ENCODE measurements at regions not wholly inside any gene's neighbourhood (a gene's known extent, or its start where the extent isn't known, plus 50 kb on each side); places are given as distances from the start of the nearest gene placed in this dataset.

DNA sequence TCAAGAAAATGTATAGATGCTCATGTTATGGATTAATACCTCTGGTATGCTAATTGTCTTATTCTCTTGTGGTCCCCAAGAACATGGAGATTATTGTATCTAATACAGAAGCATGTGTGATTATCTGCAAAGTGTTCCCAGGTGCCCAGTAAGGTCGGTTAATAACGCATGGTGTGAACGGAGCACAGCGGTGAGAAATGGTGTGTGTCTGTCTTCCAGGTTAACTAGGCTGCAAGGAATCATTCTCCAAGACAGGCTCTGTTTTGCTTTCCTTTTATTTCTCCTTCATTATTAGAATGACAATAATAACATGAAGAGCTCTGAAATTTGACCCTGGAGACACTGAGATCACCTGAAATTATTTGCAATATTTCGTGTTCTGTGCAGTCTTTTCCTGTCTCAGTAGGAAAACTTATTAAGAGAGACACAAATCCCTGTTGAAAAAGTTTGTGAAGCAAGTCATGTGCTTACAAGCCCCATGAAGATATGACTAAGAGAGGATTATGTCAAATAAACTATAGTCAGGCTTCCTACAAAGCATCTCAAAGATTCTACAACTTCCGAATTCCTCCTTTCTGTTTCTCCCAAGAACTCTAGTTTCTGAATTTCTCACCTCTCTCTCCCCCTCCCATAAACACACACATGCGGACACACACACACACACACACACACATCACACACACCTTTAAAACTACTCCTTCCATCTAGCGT is 230.9 kb downstream of the HS3ST1 start:
- no peak overlapping the region for H2AFZ ChIP-seq (ENCODE audit: low read depth, low read length)
- FAIRE-seq (no peak), ATAC-seq (no peak), DNase-seq (ENCODE audit: extremely low read depth in 1 of 4, low spot score in 3 of 4) (no peak)
- no peak overlapping the region for H3K9ac ChIP-seq (ENCODE audit: insufficient read depth in 1 of 2, low read depth in 2 of 2, low read length in 2 of 2)
- ChIA-PET POLR2A (no interaction called here), CTCF (ENCODE audit: low intra/inter-chr PET ratio) (no interaction called here)
- 0% methylated on average over 8 of the region's 8 CpGs for WGBS (ENCODE audit: insufficient coverage, low coverage, missing lambda C conversion rate)
- no peak overlapping the region for H3K27ac ChIP-seq (ENCODE audit: extremely low read depth, low read depth, low read length)
- TF ChIP-seq SRSF7 (optimal IDR thresholded peaks at IDR 0.05; ENCODE audit: low read depth, low read length) (no peak), ZC3H11A (IDR thresholded peaks at IDR 0.05; ENCODE audit: low read depth, low read length) (no peak), THRAP3 (IDR thresholded peaks at IDR 0.05; ENCODE audit: borderline replicate concordance) (no peak), SMARCA5 (IDR thresholded peaks at IDR 0.05) (no peak), SNRNP70 (optimal IDR thresholded peaks at IDR 0.05; ENCODE audit: low read depth, low read length) (no peak), SOX6 (IDR thresholded peaks at IDR 0.05) (no peak), BMI1 (IDR thresholded peaks at IDR 0.05; ENCODE audit: low read length) (no peak), ZBED1 (IDR thresholded peaks at IDR 0.05) (no peak), ZNF384 (IDR thresholded peaks at IDR 0.05; ENCODE audit: low read depth, low read length) (no peak), SMARCC2 (IDR thresholded peaks at IDR 0.05; ENCODE audit: low read depth) (no peak), ZNF699 (CRISPR knock-in tag; IDR thresholded peaks at IDR 0.05; ENCODE audit: insufficient replicate concordance) (no peak), ZNF586 (CRISPR knock-in tag; conservative IDR thresholded peaks at IDR 0.05) (no peak)
- TF ChIP-seq, protein P1, sequence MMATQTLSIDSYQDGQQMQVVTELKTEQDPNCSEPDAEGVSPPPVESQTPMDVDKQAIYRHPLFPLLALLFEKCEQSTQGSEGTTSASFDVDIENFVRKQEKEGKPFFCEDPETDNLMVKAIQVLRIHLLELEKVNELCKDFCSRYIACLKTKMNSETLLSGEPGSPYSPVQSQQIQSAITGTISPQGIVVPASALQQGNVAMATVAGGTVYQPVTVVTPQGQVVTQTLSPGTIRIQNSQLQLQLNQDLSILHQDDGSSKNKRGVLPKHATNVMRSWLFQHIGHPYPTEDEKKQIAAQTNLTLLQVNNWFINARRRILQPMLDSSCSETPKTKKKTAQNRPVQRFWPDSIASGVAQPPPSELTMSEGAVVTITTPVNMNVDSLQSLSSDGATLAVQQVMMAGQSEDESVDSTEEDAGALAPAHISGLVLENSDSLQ (IDR thresholded peaks at IDR 0.05) = no peak
- TF ChIP-seq, protein P2, sequence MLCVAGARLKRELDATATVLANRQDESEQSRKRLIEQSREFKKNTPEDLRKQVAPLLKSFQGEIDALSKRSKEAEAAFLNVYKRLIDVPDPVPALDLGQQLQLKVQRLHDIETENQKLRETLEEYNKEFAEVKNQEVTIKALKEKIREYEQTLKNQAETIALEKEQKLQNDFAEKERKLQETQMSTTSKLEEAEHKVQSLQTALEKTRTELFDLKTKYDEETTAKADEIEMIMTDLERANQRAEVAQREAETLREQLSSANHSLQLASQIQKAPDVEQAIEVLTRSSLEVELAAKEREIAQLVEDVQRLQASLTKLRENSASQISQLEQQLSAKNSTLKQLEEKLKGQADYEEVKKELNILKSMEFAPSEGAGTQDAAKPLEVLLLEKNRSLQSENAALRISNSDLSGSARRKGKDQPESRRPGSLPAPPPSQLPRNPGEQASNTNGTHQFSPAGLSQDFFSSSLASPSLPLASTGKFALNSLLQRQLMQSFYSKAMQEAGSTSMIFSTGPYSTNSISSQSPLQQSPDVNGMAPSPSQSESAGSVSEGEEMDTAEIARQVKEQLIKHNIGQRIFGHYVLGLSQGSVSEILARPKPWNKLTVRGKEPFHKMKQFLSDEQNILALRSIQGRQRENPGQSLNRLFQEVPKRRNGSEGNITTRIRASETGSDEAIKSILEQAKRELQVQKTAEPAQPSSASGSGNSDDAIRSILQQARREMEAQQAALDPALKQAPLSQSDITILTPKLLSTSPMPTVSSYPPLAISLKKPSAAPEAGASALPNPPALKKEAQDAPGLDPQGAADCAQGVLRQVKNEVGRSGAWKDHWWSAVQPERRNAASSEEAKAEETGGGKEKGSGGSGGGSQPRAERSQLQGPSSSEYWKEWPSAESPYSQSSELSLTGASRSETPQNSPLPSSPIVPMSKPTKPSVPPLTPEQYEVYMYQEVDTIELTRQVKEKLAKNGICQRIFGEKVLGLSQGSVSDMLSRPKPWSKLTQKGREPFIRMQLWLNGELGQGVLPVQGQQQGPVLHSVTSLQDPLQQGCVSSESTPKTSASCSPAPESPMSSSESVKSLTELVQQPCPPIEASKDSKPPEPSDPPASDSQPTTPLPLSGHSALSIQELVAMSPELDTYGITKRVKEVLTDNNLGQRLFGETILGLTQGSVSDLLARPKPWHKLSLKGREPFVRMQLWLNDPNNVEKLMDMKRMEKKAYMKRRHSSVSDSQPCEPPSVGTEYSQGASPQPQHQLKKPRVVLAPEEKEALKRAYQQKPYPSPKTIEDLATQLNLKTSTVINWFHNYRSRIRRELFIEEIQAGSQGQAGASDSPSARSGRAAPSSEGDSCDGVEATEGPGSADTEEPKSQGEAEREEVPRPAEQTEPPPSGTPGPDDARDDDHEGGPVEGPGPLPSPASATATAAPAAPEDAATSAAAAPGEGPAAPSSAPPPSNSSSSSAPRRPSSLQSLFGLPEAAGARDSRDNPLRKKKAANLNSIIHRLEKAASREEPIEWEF (CRISPR knock-in tag; IDR thresholded peaks at IDR 0.05) = no peak
- TF ChIP-seq, protein P3, sequence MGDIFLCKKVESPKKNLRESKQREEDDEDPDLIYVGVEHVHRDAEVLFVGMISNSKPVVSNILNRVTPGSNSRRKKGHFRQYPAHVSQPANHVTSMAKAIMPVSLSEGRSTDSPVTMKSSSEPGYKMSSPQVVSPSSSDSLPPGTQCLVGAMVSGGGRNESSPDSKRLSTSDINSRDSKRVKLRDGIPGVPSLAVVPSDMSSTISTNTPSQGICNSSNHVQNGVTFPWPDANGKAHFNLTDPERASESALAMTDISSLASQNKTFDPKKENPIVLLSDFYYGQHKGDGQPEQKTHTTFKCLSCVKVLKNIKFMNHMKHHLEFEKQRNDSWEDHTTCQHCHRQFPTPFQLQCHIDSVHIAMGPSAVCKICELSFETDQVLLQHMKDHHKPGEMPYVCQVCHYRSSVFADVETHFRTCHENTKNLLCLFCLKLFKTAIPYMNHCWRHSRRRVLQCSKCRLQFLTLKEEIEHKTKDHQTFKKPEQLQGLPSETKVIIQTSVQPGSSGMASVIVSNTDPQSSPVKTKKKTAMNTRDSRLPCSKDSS (IDR thresholded peaks at IDR 0.05; ENCODE audit: low read depth, partially characterized antibody) = no peak
- TF ChIP-seq, protein P4, sequence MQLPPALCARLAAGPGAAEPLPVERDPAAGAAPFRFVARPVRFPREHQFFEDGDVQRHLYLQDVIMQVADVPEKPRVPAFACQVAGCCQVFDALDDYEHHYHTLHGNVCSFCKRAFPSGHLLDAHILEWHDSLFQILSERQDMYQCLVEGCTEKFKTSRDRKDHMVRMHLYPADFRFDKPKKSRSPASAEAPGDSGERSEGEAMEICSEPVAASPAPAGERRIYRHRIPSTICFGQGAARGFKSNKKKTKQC (CRISPR knock-in tag; IDR thresholded peaks at IDR 0.05) = no peak
- no peaks in the 10 kb centered on the region for H3K9me3 ChIP-seq (replicated peaks; ENCODE audit: control insufficient read depth, insufficient read depth, low read depth, low read length)
- H3K27me3 ChIP-seq (ENCODE audit: control insufficient read depth in 2 of 2, insufficient read depth in 2 of 2, low read length in 2 of 2) = no peaks in the 10 kb centered on the region
- BruUV-seq (replicated peaks) = no TSS peak
- no peak overlapping the region for H3K4me2 ChIP-seq (ENCODE audit: insufficient read depth, low read length)
- intact Hi-C loops (cut with micrococcal nuclease) = no loop called here
- H3K79me2 ChIP-seq (ENCODE audit: control insufficient read depth, insufficient read depth, low read length) = no peaks in the 10 kb centered on the region
- no peak overlapping the region for H3K4me3 ChIP-seq
- H3K9me1 ChIP-seq (ENCODE audit: control insufficient read depth, insufficient read depth, low read length) = no peaks in the 10 kb centered on the region
- H4K20me1 ChIP-seq (replicated peaks; ENCODE audit: control insufficient read depth, insufficient read depth, low read length) = no peaks in the 10 kb centered on the region
- H3K4me1 ChIP-seq (replicated peaks in 1 of 2; ENCODE audit: control insufficient read depth in 2 of 2, insufficient read depth in 2 of 2, low read length in 2 of 2) = no peaks in the 10 kb centered on the region
- no peaks in the 10 kb centered on the region for H3K36me3 ChIP-seq (ENCODE audit: control insufficient read depth, insufficient read depth, low read length)
- in situ Hi-C loops (cut with MboI) = no loop called here
